Activated B cell treated with CpG ODN at 0.5 μM for 24 hours (primary cell): ENCODE measurements at regions not wholly inside any gene's neighbourhood (a gene's known extent, or its start where the extent isn't known, plus 50 kb on each side); places are given as distances from the start of the nearest gene placed in this dataset.

Source experiments
- ATAC-seq: fragments of 200-7000 bp; cut with Tn5 transposase; one replicate; pipeline ENCODE4 v1.10.0; 2021; ENCODE audit warnings: low read depth, mild to moderate bottlenecking, moderate library complexity
- CTCF ChIA-PET: fragments of 350-600 bp; sonication (Branson Sonifier 250); formaldehyde crosslinking; loops from one replicate; lab custom pipeline; 2021; ENCODE audit warnings: antibody characterized with exemption; lab: Charles Lee
- POLR2A ChIA-PET: fragments of 350-600 bp; sonication (Branson Sonifier 250); formaldehyde crosslinking; loops from one replicate; lab custom pipeline; 2021; ENCODE audit warnings: antibody characterized with exemption; lab: Charles Lee
- DNase-seq: peaks from one replicate; pipeline ENCODE4 v3.0.0; 2022
- H3K27ac Mint-ChIP-seq: one replicate; pipeline ENCODE4 v1.8.0; 2020; ENCODE audit warnings: mixed read lengths
- H3K27me3 Mint-ChIP-seq: one replicate; pipeline ENCODE4 v1.8.0; 2021; ENCODE audit warnings: mixed read lengths
- H3K36me3 Mint-ChIP-seq: one replicate; pipeline ENCODE4 v1.8.0; 2021; ENCODE audit warnings: low read depth, mixed read lengths
- H3K4me1 Mint-ChIP-seq: one replicate; pipeline ENCODE4 v1.8.0; 2021; ENCODE audit warnings: mixed read lengths
- H3K4me3 Mint-ChIP-seq: one replicate; pipeline ENCODE4 v1.8.0; 2020; ENCODE audit warnings: mild to moderate bottlenecking, mixed read lengths
- H3K9me3 Mint-ChIP-seq: one replicate; pipeline ENCODE4 v1.8.0; 2020; ENCODE audit warnings: mixed read lengths
- intact Hi-C: fragments of 100-400 bp; cut with micrococcal nuclease; formaldehyde crosslinking; loops from one replicate; pipeline ENCODE4 v1.15.1; 2024
- TF ChIP-seq, protein P1 (sequence below): fragments of 200-600 bp; IDR thresholded peaks from one replicate; pipeline ENCODE4 v1.8.0; 2022; ENCODE audit warnings: antibody characterized with exemption, mild to moderate bottlenecking

DNA sequence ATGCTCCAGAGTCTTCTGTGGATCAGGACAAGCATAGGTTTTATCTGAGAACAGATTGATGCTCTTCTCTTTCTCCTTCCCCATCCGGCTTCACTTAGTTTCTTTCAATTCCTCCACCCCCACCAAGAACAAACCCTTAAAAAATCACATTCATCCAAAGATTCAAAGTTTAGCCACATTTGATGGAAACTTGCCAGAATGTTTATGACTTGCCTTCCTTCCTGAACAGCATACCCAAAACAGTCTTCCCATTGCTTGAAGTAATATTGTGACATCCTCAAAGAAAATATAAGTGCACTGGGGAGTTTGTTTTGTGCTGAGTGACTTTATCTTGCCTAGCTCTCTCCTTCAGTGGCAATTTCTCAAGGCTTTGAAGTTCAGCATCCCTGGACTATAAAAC is 83.0 kb downstream of the MAGEB17 start:
- intact Hi-C loops, result no loop called here
- peaks cover 4% of the 10 kb centered on the region for H3K27me3 Mint-ChIP-seq
- H3K9me3 Mint-ChIP-seq, result no peaks in the 10 kb centered on the region
- TF ChIP-seq, protein P1, sequence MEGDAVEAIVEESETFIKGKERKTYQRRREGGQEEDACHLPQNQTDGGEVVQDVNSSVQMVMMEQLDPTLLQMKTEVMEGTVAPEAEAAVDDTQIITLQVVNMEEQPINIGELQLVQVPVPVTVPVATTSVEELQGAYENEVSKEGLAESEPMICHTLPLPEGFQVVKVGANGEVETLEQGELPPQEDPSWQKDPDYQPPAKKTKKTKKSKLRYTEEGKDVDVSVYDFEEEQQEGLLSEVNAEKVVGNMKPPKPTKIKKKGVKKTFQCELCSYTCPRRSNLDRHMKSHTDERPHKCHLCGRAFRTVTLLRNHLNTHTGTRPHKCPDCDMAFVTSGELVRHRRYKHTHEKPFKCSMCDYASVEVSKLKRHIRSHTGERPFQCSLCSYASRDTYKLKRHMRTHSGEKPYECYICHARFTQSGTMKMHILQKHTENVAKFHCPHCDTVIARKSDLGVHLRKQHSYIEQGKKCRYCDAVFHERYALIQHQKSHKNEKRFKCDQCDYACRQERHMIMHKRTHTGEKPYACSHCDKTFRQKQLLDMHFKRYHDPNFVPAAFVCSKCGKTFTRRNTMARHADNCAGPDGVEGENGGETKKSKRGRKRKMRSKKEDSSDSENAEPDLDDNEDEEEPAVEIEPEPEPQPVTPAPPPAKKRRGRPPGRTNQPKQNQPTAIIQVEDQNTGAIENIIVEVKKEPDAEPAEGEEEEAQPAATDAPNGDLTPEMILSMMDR, result no peak
- H3K27ac Mint-ChIP-seq, result no peak overlapping the region
- DNase-seq, result no peak
- no peak for ATAC-seq
- no peak overlapping the region for H3K4me3 Mint-ChIP-seq
- ChIA-PET CTCF (no interaction called here), POLR2A (no interaction called here)
- H3K36me3 Mint-ChIP-seq, result no peaks in the 10 kb centered on the region
- H3K4me1 Mint-ChIP-seq, result no peaks in the 10 kb centered on the region

DNA sequence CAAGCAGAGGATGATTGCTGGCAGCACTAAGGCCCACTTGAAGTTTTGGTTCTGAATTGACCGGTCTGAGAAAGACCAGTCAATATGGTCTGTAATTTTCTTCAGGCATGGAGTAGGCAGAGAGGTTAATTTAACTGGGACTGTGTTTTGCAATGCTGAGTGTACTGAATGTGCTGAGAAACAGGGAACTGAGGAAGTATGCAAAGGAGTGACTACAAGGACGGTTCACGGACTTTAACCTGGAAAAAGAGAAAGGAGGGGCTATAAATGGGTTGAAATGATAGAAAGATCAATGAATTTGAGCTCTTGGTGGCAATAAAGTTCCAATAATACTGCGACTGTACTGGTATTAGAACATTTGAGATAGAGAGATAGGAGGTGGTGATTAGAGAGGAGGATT is 84.5 kb downstream of the MAGEB17 start:
- ChIA-PET POLR2A (no interaction called here), CTCF (no interaction called here)
- Mint-ChIP-seq H3K36me3 (no peaks in the 10 kb centered on the region), H3K4me1 (no peaks in the 10 kb centered on the region), H3K27me3 (peaks cover 4% of the 10 kb centered on the region), H3K27ac (no peak overlapping the region), H3K9me3 (peaks cover 2% of the 10 kb centered on the region), H3K4me3 (no peak overlapping the region)
- intact Hi-C loops, result no loop called here
- DNase-seq (no peak), ATAC-seq (no peak)
- TF ChIP-seq, protein P1, result no peak

DNA sequence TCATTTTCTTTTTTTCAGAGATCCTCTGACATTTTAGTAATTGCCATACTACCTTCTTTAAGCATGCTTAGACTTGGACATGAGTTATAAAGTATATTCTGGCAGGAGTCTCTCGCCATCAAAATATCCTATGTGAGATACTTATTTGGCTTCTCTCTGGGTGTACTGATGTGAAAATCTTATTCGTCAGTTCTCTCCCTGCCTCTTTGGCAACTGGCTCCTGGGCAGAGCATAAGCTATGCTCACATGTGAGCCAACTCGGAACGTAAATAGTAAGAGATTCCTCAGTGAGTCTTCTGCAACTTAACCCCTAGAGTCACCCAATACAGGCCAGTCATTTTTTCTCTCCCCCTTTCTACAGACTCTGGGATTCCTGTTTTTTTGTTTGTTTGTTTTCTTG is 91.6 kb downstream of the MAGEB17 start:
- peaks cover 3% of the 10 kb centered on the region for H3K27me3 Mint-ChIP-seq
- H3K9me3 Mint-ChIP-seq, result peaks cover 2% of the 10 kb centered on the region
- TF ChIP-seq, protein P1, result no peak
- H3K4me1 Mint-ChIP-seq, result no peaks in the 10 kb centered on the region
- DNase-seq, result no peak
- POLR2A ChIA-PET, result no interaction called here
- no peaks in the 10 kb centered on the region for H3K36me3 Mint-ChIP-seq
- intact Hi-C loops, result no loop called here
- no peak for ATAC-seq
- H3K4me3 Mint-ChIP-seq, result no peak overlapping the region
- H3K27ac Mint-ChIP-seq, result no peak overlapping the region
- CTCF ChIA-PET, result no interaction called here

DNA sequence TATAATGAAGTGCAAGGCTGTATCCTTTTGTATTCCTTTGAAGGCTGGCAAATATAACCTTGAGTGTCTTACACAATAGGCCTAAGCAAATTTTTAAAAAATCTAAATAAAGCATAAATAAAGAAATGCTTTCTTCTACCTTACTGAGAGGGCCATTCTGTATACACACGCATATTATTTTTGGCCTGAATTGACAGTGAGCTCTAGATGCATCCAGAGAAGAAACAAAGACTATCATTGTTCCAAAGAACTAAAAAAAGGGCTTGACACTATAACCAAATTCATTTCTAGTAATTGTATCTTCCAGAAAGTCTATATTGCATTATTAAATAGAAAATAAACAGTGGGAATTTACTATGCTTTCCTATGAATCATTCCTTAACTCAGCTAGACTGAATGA is 100.2 kb downstream of the MAGEB17 start:
- ChIA-PET POLR2A (no interaction called here), CTCF (no interaction called here)
- Mint-ChIP-seq H3K27me3 (no peaks in the 10 kb centered on the region), H3K4me1 (no peaks in the 10 kb centered on the region), H3K4me3 (no peak overlapping the region), H3K9me3 (peaks cover 4% of the 10 kb centered on the region), H3K36me3 (no peaks in the 10 kb centered on the region), H3K27ac (no peak overlapping the region)
- TF ChIP-seq, protein P1, result no peak
- intact Hi-C loops, result no loop called here
- ATAC-seq (no peak), DNase-seq (no peak)

DNA sequence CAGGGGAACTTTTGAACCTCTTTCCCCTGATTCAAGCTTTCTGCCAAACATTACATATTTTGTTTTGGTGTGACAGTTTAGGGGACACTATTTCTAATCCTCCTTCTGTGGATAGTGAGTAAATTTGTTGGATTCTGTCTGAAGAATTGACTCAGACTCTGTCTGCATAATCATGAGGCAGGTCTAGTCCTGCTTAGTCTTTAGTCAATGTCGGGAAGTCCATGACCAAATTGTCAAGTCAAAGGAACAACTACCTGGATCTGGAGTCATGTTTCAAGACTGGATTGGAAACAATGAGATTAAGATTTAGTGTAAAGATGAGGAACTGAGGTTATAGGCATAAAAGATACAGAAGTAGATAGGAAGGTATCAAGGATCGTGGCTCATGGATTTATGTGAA is 100.9 kb downstream of the MAGEB17 start:
- Mint-ChIP-seq H3K4me3 (no peak overlapping the region), H3K4me1 (no peaks in the 10 kb centered on the region), H3K9me3 (peaks cover 4% of the 10 kb centered on the region), H3K36me3 (no peaks in the 10 kb centered on the region), H3K27ac (no peak overlapping the region), H3K27me3 (no peaks in the 10 kb centered on the region)
- ChIA-PET POLR2A (no interaction called here), CTCF (no interaction called here)
- ATAC-seq, result no peak
- DNase-seq, result no peak
- intact Hi-C loops, result no loop called here
- TF ChIP-seq, protein P1, result no peak
